Nephron (organoid): ENCODE measurements at regions not wholly inside any gene's neighbourhood (a gene's known extent, or its start where the extent isn't known, plus 50 kb on each side); places are given as distances from the start of the nearest gene placed in this dataset.

Source experiments
- H3K27ac Mint-ChIP-seq, 3 experiments: 2 replicates each; pipeline ENCODE4 v1.8.0; 2020; ENCODE audit warnings: mixed read lengths in 3 of 3, mild to moderate bottlenecking in 2 of 3, moderate library complexity in 1 of 3
- H3K27me3 Mint-ChIP-seq: 2 replicates; pipeline ENCODE4 v1.8.0; 2021; ENCODE audit warnings: low read depth, mild to moderate bottlenecking, moderate library complexity, mixed read lengths
- H3K36me3 Mint-ChIP-seq: 2 replicates; pipeline ENCODE4 v1.8.0; 2020; ENCODE audit warnings: low read depth, mixed read lengths
- H3K4me1 Mint-ChIP-seq: 2 replicates; pipeline ENCODE4 v1.8.0; 2020; ENCODE audit warnings: mixed read lengths
- H3K4me3 Mint-ChIP-seq, 3 experiments: 2 replicates each; pipeline ENCODE4 v1.8.0; 2020; ENCODE audit warnings: mild to moderate bottlenecking in 3 of 3, mixed read lengths in 3 of 3, moderate library complexity in 2 of 3
- H3K9me3 Mint-ChIP-seq: 2 replicates; pipeline ENCODE4 v1.8.0; 2020; ENCODE audit warnings: mixed read lengths
- TF ChIP-seq, protein P1 (sequence below), 3 experiments: fragments of 200-600 bp; sonication (generic); IDR thresholded peaks; one replicate each; pipeline ENCODE4 v1.5.0; 2021; ENCODE audit warnings: antibody characterized with exemption in 3 of 3; ENCODE audit not compliant: unreplicated experiment in 3 of 3

- TF ChIP-seq, protein P1, sequence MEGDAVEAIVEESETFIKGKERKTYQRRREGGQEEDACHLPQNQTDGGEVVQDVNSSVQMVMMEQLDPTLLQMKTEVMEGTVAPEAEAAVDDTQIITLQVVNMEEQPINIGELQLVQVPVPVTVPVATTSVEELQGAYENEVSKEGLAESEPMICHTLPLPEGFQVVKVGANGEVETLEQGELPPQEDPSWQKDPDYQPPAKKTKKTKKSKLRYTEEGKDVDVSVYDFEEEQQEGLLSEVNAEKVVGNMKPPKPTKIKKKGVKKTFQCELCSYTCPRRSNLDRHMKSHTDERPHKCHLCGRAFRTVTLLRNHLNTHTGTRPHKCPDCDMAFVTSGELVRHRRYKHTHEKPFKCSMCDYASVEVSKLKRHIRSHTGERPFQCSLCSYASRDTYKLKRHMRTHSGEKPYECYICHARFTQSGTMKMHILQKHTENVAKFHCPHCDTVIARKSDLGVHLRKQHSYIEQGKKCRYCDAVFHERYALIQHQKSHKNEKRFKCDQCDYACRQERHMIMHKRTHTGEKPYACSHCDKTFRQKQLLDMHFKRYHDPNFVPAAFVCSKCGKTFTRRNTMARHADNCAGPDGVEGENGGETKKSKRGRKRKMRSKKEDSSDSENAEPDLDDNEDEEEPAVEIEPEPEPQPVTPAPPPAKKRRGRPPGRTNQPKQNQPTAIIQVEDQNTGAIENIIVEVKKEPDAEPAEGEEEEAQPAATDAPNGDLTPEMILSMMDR (IDR thresholded peaks at IDR 0.05; ENCODE audit: unreplicated experiment in 3 of 3): no peak
Observed at GRCh38 chr7:115447495-115447894, 525.6 kb downstream of the MDFIC start.

GRCh38 chr7:115441033-115441432 lies 519.1 kb downstream of the MDFIC start:
- H3K36me3 Mint-ChIP-seq: no peaks in the 10 kb centered on the region
- no peaks in the 10 kb centered on the region for H3K27me3 Mint-ChIP-seq
- H3K4me3 Mint-ChIP-seq: no peak overlapping the region
- H3K4me1 Mint-ChIP-seq: no peaks in the 10 kb centered on the region
- H3K27ac Mint-ChIP-seq: no peak overlapping the region
- TF ChIP-seq, protein P1 (IDR thresholded peaks at IDR 0.05; ENCODE audit: unreplicated experiment in 3 of 3): no peak
- H3K9me3 Mint-ChIP-seq: no peaks in the 10 kb centered on the region

More at GRCh38 chr7:115447495-115447894, 525.6 kb downstream of the MDFIC start:
- H3K27me3 Mint-ChIP-seq: no peaks in the 10 kb centered on the region
- H3K27ac Mint-ChIP-seq: no peak overlapping the region
- H3K4me1 Mint-ChIP-seq: no peaks in the 10 kb centered on the region
- H3K9me3 Mint-ChIP-seq: no peaks in the 10 kb centered on the region
- H3K36me3 Mint-ChIP-seq: no peaks in the 10 kb centered on the region
- H3K4me3 Mint-ChIP-seq: no peak overlapping the region

- no peaks in the 10 kb centered on the region for H3K9me3 Mint-ChIP-seq
- no peak overlapping the region for H3K27ac Mint-ChIP-seq
- no peaks in the 10 kb centered on the region for H3K27me3 Mint-ChIP-seq
- H3K36me3 Mint-ChIP-seq: no peaks in the 10 kb centered on the region
- no peaks in the 10 kb centered on the region for H3K4me1 Mint-ChIP-seq
- H3K4me3 Mint-ChIP-seq: no peak overlapping the region
- TF ChIP-seq, protein P1 (IDR thresholded peaks at IDR 0.05; ENCODE audit: unreplicated experiment in 3 of 3): no peak
Observed at GRCh38 chr7:115435178-115435577, 513.3 kb downstream of the MDFIC start.

GRCh38 chr7:115429918-115430317 lies 508.0 kb downstream of the MDFIC start:
- H3K9me3 Mint-ChIP-seq: no peaks in the 10 kb centered on the region
- H3K36me3 Mint-ChIP-seq: no peaks in the 10 kb centered on the region
- TF ChIP-seq, protein P1 (IDR thresholded peaks at IDR 0.05; ENCODE audit: unreplicated experiment in 3 of 3): no peak
- no peaks in the 10 kb centered on the region for H3K4me1 Mint-ChIP-seq
- H3K27me3 Mint-ChIP-seq: no peaks in the 10 kb centered on the region
- no peak overlapping the region for H3K4me3 Mint-ChIP-seq
- no peak overlapping the region for H3K27ac Mint-ChIP-seq

GRCh38 chr7:115417662-115418061 lies 495.8 kb downstream of the MDFIC start:
- H3K27ac Mint-ChIP-seq: no peak overlapping the region
- TF ChIP-seq, protein P1 (IDR thresholded peaks at IDR 0.05; ENCODE audit: unreplicated experiment in 3 of 3): no peak
- no peak overlapping the region for H3K4me3 Mint-ChIP-seq
- no peaks in the 10 kb centered on the region for H3K4me1 Mint-ChIP-seq
- H3K27me3 Mint-ChIP-seq: no peaks in the 10 kb centered on the region
- H3K9me3 Mint-ChIP-seq: no peaks in the 10 kb centered on the region
- H3K36me3 Mint-ChIP-seq: no peaks in the 10 kb centered on the region

DNA sequence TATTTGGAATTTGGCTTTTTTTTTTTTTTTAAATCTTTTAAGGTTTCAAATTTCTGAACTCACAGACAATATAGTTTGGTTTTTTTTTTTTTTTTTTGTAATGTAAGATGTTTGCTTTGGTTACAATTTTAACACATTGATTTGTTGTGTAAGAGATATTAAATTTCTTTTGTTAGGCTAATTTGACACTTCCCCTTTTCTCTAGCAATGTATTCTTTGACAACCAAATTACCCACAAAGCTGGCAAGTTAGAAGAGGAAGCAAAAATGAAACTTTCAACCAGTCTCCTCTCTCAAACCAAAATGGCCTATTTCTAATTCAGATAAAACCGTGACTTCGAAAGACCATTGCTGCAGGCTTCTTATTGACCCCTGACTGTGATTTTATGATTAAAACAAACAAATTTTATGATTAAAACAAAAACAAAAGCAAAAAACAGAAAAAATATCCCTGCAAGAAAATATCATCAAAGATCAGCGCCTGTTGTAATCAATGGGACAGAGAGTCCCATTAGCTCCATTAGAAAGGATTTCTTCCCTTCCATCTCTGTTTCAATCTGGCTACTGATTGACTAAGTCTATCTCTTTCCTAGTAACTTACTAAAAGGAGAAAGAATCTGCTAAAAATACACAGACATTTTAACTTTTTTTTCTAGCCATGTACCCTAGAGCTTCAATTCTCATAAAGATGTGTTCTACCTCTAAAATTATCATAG lies 489.2 kb downstream of the MDFIC start:
- no peaks in the 10 kb centered on the region for H3K27me3 Mint-ChIP-seq
- no peaks in the 10 kb centered on the region for H3K36me3 Mint-ChIP-seq
- no peak overlapping the region for H3K4me3 Mint-ChIP-seq
- no peaks in the 10 kb centered on the region for H3K4me1 Mint-ChIP-seq
- H3K9me3 Mint-ChIP-seq: peaks cover 2% of the 10 kb centered on the region
- TF ChIP-seq, protein P1 (IDR thresholded peaks at IDR 0.05; ENCODE audit: unreplicated experiment in 3 of 3): no peak
- H3K27ac Mint-ChIP-seq: no peak overlapping the region
